WTC11 (cell line): ENCODE measurements at regions not wholly inside any gene's neighbourhood (a gene's known extent, or its start where the extent isn't known, plus 50 kb on each side); places are given as distances from the start of the nearest gene placed in this dataset.

Experiments used
- ATF2 ChIP-seq: sonication (generic); formaldehyde crosslinking; IDR thresholded peaks from 2 replicates; pipeline ENCODE4 v1.8.1; 2022; ENCODE audit warnings: low read depth, missing genetic modification reagents, borderline replicate concordance
- GRHL2 ChIP-seq: fragments of 250-450 bp; sonication (Bioruptor Pico); IDR thresholded peaks from 2 replicates; pipeline ENCODE4 v1.8.0; 2022; ENCODE audit warnings: mild to moderate bottlenecking, moderate library complexity; ENCODE audit not compliant: insufficient replicate concordance, severe bottlenecking
- NR3C1 ChIP-seq: sonication (generic); formaldehyde crosslinking; conservative IDR thresholded peaks from 2 replicates; pipeline ENCODE4 v1.8.1; 2023; ENCODE audit warnings: low read depth, mild to moderate bottlenecking, missing genetic modification reagents
- TP53 ChIP-seq: sonication (generic); formaldehyde crosslinking; IDR thresholded peaks from 2 replicates; pipeline ENCODE4 v1.8.1; 2023; ENCODE audit warnings: mild to moderate bottlenecking, missing genetic modification reagents
- USF2 ChIP-seq: sonication (generic); formaldehyde crosslinking; IDR thresholded peaks from 2 replicates; pipeline ENCODE4 v1.8.1; 2023; ENCODE audit warnings: mild to moderate bottlenecking, missing genetic modification reagents, moderate library complexity
- ZBTB21 ChIP-seq: sonication (generic); formaldehyde crosslinking; IDR thresholded peaks from 2 replicates; pipeline ENCODE4 v1.8.1; 2023; ENCODE audit warnings: mild to moderate bottlenecking, missing genetic modification reagents, borderline replicate concordance
- ZNF416 ChIP-seq: fragments of 250-450 bp; sonication (Bioruptor Pico); IDR thresholded peaks from 2 replicates; pipeline ENCODE4 v1.9.0; 2021; ENCODE audit warnings: mild to moderate bottlenecking, inconsistent platforms
- TF ChIP-seq, protein P1 (sequence below): sonication (generic); formaldehyde crosslinking; conservative IDR thresholded peaks from 2 replicates; pipeline ENCODE4 v1.8.1; 2022; ENCODE audit warnings: mild to moderate bottlenecking, missing genetic modification reagents
- TF ChIP-seq, protein P2 (sequence below): fragments of 200-600 bp; IDR thresholded peaks from 2 replicates; pipeline ENCODE4 v1.8.0; 2022; ENCODE audit warnings: antibody characterized with exemption
- TF ChIP-seq, protein P3 (sequence below): sonication (generic); formaldehyde crosslinking; IDR thresholded peaks from 2 replicates; pipeline ENCODE4 v1.8.0; 2023; ENCODE audit warnings: mild to moderate bottlenecking, missing genetic modification reagents

DNA sequence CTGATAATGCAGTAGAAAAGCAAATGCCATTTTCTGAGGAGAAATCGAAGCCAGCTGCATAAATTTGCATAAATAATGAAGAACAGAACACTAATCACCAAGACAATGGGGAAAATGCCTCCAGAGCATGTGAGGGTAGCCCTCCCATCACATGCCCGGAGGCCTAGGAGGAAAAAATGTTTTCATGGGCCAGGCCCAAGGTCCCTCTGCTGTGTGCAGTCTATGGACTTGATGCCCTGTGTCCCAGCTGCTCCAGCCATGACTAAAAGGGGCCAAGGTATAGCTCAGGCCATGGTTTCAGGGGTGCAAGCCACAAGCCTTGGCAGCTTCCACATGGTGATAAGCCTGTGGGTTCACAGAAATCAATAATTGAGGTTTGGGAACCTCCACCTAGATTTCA, 164.1 kb downstream of the HAO1 start:
- TF ChIP-seq, protein P1, sequence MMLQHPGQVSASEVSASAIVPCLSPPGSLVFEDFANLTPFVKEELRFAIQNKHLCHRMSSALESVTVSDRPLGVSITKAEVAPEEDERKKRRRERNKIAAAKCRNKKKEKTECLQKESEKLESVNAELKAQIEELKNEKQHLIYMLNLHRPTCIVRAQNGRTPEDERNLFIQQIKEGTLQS (CRISPR knock-in tag): no peak
- no peak for TF ChIP-seq USF2 (CRISPR knock-in tag)
- TF ChIP-seq, protein P2, sequence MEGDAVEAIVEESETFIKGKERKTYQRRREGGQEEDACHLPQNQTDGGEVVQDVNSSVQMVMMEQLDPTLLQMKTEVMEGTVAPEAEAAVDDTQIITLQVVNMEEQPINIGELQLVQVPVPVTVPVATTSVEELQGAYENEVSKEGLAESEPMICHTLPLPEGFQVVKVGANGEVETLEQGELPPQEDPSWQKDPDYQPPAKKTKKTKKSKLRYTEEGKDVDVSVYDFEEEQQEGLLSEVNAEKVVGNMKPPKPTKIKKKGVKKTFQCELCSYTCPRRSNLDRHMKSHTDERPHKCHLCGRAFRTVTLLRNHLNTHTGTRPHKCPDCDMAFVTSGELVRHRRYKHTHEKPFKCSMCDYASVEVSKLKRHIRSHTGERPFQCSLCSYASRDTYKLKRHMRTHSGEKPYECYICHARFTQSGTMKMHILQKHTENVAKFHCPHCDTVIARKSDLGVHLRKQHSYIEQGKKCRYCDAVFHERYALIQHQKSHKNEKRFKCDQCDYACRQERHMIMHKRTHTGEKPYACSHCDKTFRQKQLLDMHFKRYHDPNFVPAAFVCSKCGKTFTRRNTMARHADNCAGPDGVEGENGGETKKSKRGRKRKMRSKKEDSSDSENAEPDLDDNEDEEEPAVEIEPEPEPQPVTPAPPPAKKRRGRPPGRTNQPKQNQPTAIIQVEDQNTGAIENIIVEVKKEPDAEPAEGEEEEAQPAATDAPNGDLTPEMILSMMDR: no peak
- no peak for TF ChIP-seq GRHL2 (CRISPR knock-in tag)
- no peak for TF ChIP-seq ZNF416 (CRISPR knock-in tag)
- TF ChIP-seq ATF2 (CRISPR knock-in tag): no peak
- TF ChIP-seq TP53 (CRISPR knock-in tag): no peak
- TF ChIP-seq ZBTB21 (CRISPR knock-in tag): no peak
- TF ChIP-seq, protein P3, sequence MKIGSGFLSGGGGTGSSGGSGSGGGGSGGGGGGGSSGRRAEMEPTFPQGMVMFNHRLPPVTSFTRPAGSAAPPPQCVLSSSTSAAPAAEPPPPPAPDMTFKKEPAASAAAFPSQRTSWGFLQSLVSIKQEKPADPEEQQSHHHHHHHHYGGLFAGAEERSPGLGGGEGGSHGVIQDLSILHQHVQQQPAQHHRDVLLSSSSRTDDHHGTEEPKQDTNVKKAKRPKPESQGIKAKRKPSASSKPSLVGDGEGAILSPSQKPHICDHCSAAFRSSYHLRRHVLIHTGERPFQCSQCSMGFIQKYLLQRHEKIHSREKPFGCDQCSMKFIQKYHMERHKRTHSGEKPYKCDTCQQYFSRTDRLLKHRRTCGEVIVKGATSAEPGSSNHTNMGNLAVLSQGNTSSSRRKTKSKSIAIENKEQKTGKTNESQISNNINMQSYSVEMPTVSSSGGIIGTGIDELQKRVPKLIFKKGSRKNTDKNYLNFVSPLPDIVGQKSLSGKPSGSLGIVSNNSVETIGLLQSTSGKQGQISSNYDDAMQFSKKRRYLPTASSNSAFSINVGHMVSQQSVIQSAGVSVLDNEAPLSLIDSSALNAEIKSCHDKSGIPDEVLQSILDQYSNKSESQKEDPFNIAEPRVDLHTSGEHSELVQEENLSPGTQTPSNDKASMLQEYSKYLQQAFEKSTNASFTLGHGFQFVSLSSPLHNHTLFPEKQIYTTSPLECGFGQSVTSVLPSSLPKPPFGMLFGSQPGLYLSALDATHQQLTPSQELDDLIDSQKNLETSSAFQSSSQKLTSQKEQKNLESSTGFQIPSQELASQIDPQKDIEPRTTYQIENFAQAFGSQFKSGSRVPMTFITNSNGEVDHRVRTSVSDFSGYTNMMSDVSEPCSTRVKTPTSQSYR (CRISPR knock-in tag): no peak
- no peak for TF ChIP-seq NR3C1
